Activated naive CD8-positive, alpha-beta T cell treated with anti-CD3 and anti-CD28 coated beads, Interleukin-2, amount 10 ng/mL, durations not matched to agents 7 days and 5 days (primary cell): ENCODE measurements at regions not wholly inside any gene's neighbourhood (a gene's known extent, or its start where the extent isn't known, plus 50 kb on each side); places are given as distances from the start of the nearest gene placed in this dataset.
"Not testable (repeated sequence)": the region's sequence is repeated elsewhere in the genome, so short reads cannot be mapped to it uniquely, and the experiment has no call there.

ENCODE experiments used
- ATAC-seq: fragments of 150-1000 bp; cut with Tn5 transposase; one replicate; pipeline ENCODE4 v1.10.0; 2021; ENCODE audit warnings: low read depth, moderate library complexity
- POLR2A ChIA-PET: fragments of 350-600 bp; sonication (Branson Sonifier 250); formaldehyde crosslinking; loops from one replicate; lab custom pipeline; 2021; ENCODE audit warnings: antibody characterized with exemption; lab: Charles Lee
- DNase-seq: peaks from one replicate; pipeline ENCODE4 v3.0.0; 2021
- H3K27ac Mint-ChIP-seq: one replicate; pipeline ENCODE4 v1.8.0; 2022; ENCODE audit warnings: mild to moderate bottlenecking, mixed read lengths
- H3K27me3 Mint-ChIP-seq: one replicate; pipeline ENCODE4 v1.8.0; 2022; ENCODE audit warnings: mild to moderate bottlenecking, moderate library complexity, mixed read lengths
- H3K36me3 Mint-ChIP-seq: one replicate; pipeline ENCODE4 v1.8.0; 2021; ENCODE audit warnings: mild to moderate bottlenecking, mixed read lengths
- H3K4me1 Mint-ChIP-seq: one replicate; pipeline ENCODE4 v1.8.0; 2021; ENCODE audit warnings: mixed read lengths
- H3K4me3 Mint-ChIP-seq: one replicate; pipeline ENCODE4 v1.8.0; 2022; ENCODE audit warnings: mild to moderate bottlenecking, moderate library complexity, mixed read lengths
- H3K9me3 Mint-ChIP-seq: one replicate; pipeline ENCODE4 v1.8.0; 2021; ENCODE audit warnings: mixed read lengths

- Mint-ChIP-seq H3K27ac (no peak overlapping the region), H3K4me1 (no peaks in the 10 kb centered on the region), H3K27me3 (no peaks in the 10 kb centered on the region), H3K4me3 (no peak overlapping the region), H3K9me3 (no peaks in the 10 kb centered on the region), H3K36me3 (no peaks in the 10 kb centered on the region)
- ATAC-seq (no peak), DNase-seq (no peak)
- POLR2A ChIA-PET: no interaction called here
These were observed 61.9 kb upstream of the ADGRL2 start for GRCh38 chr1:81738875-81739274.

GRCh38 chr1:81733480-81733879, 67.3 kb upstream of the ADGRL2 start:
- POLR2A ChIA-PET: no interaction called here
- H3K4me3 Mint-ChIP-seq: no peak overlapping the region
- no peak overlapping the region for H3K27ac Mint-ChIP-seq
- no peaks in the 10 kb centered on the region for H3K27me3 Mint-ChIP-seq
- H3K4me1 Mint-ChIP-seq: no peaks in the 10 kb centered on the region
- no peaks in the 10 kb centered on the region for H3K9me3 Mint-ChIP-seq
- no peaks in the 10 kb centered on the region for H3K36me3 Mint-ChIP-seq
- ATAC-seq: no peak
- no peak for DNase-seq

- Mint-ChIP-seq H3K27ac (no peak overlapping the region), H3K4me3 (no peak overlapping the region), H3K36me3 (no peaks in the 10 kb centered on the region), H3K4me1 (no peaks in the 10 kb centered on the region), H3K27me3 (no peaks in the 10 kb centered on the region), H3K9me3 (no peaks in the 10 kb centered on the region)
- DNase-seq (no peak), ATAC-seq (no peak)
- POLR2A ChIA-PET: no interaction called here
These were observed 68.7 kb upstream of the ADGRL2 start for GRCh38 chr1:81731989-81732388.

GRCh38 chr1:81730881-81731280, 69.9 kb upstream of the ADGRL2 start:
- no peaks in the 10 kb centered on the region for H3K9me3 Mint-ChIP-seq
- no peak for ATAC-seq
- H3K36me3 Mint-ChIP-seq: no peaks in the 10 kb centered on the region
- no peak overlapping the region for H3K4me3 Mint-ChIP-seq
- POLR2A ChIA-PET: no interaction called here
- H3K4me1 Mint-ChIP-seq: no peaks in the 10 kb centered on the region
- no peak for DNase-seq
- no peak overlapping the region for H3K27ac Mint-ChIP-seq
- no peaks in the 10 kb centered on the region for H3K27me3 Mint-ChIP-seq

GRCh38 chr1:81730299-81730698, 70.4 kb upstream of the ADGRL2 start:
- ATAC-seq, H3K27ac Mint-ChIP-seq, H3K36me3 Mint-ChIP-seq, DNase-seq, H3K4me1 Mint-ChIP-seq, H3K27me3 Mint-ChIP-seq, H3K9me3 Mint-ChIP-seq, POLR2A ChIA-PET, H3K4me3 Mint-ChIP-seq: not testable (repeated sequence)

- Mint-ChIP-seq H3K27ac (no peak overlapping the region), H3K4me3 (no peak overlapping the region), H3K4me1 (no peaks in the 10 kb centered on the region), H3K27me3 (no peaks in the 10 kb centered on the region), H3K9me3 (no peaks in the 10 kb centered on the region), H3K36me3 (no peaks in the 10 kb centered on the region)
- DNase-seq (no peak), ATAC-seq (no peak)
- POLR2A ChIA-PET: no interaction called here
These were observed 70.9 kb upstream of the ADGRL2 start for GRCh38 chr1:81729818-81730217.

GRCh38 chr1:81729239-81729638, 71.5 kb upstream of the ADGRL2 start:
- Mint-ChIP-seq H3K9me3 (no peaks in the 10 kb centered on the region), H3K27ac (no peak overlapping the region), H3K36me3 (no peaks in the 10 kb centered on the region), H3K4me3 (no peak overlapping the region), H3K27me3 (no peaks in the 10 kb centered on the region), H3K4me1 (no peaks in the 10 kb centered on the region)
- ATAC-seq (no peak), DNase-seq (no peak)
- POLR2A ChIA-PET: no interaction called here

GRCh38 chr1:81725823-81726222, 74.9 kb upstream of the ADGRL2 start:
- DNase-seq (no peak), ATAC-seq (no peak)
- no peak overlapping the region for H3K4me3 Mint-ChIP-seq
- POLR2A ChIA-PET: no interaction called here
- no peaks in the 10 kb centered on the region for H3K27me3 Mint-ChIP-seq
- no peak overlapping the region for H3K27ac Mint-ChIP-seq
- no peaks in the 10 kb centered on the region for H3K4me1 Mint-ChIP-seq
- H3K36me3 Mint-ChIP-seq: no peaks in the 10 kb centered on the region
- H3K9me3 Mint-ChIP-seq: no peaks in the 10 kb centered on the region

- H3K9me3 Mint-ChIP-seq, ATAC-seq, H3K36me3 Mint-ChIP-seq, H3K27me3 Mint-ChIP-seq, H3K27ac Mint-ChIP-seq, H3K4me1 Mint-ChIP-seq, H3K4me3 Mint-ChIP-seq, DNase-seq, POLR2A ChIA-PET: not testable (repeated sequence)
These were observed 78.0 kb upstream of the ADGRL2 start for GRCh38 chr1:81722631-81723328.

- H3K9me3 Mint-ChIP-seq, H3K36me3 Mint-ChIP-seq, POLR2A ChIA-PET, H3K27ac Mint-ChIP-seq, DNase-seq, H3K27me3 Mint-ChIP-seq, H3K4me1 Mint-ChIP-seq, ATAC-seq, H3K4me3 Mint-ChIP-seq: not testable (repeated sequence)
These were observed 80.5 kb upstream of the ADGRL2 start for GRCh38 chr1:81720256-81720655.

- POLR2A ChIA-PET: no interaction called here
- no peaks in the 10 kb centered on the region for H3K27me3 Mint-ChIP-seq
- no peak for ATAC-seq
- H3K4me3 Mint-ChIP-seq: no peak overlapping the region
- no peak for DNase-seq
- no peaks in the 10 kb centered on the region for H3K4me1 Mint-ChIP-seq
- no peak overlapping the region for H3K27ac Mint-ChIP-seq
- H3K9me3 Mint-ChIP-seq: no peaks in the 10 kb centered on the region
- no peaks in the 10 kb centered on the region for H3K36me3 Mint-ChIP-seq
These were observed 83.5 kb upstream of the ADGRL2 start for GRCh38 chr1:81717230-81717629.

GRCh38 chr1:81715391-81715790, 85.3 kb upstream of the ADGRL2 start:
- POLR2A ChIA-PET: no interaction called here
- Mint-ChIP-seq H3K36me3 (no peaks in the 10 kb centered on the region), H3K27me3 (no peaks in the 10 kb centered on the region), H3K4me1 (no peaks in the 10 kb centered on the region), H3K4me3 (no peak overlapping the region), H3K9me3 (no peaks in the 10 kb centered on the region), H3K27ac (no peak overlapping the region)
- DNase-seq (no peak), ATAC-seq (no peak)

- H3K4me1 Mint-ChIP-seq: no peaks in the 10 kb centered on the region
- POLR2A ChIA-PET: no interaction called here
- no peak for ATAC-seq
- DNase-seq: no peak
- no peaks in the 10 kb centered on the region for H3K9me3 Mint-ChIP-seq
- H3K27me3 Mint-ChIP-seq: no peaks in the 10 kb centered on the region
- no peaks in the 10 kb centered on the region for H3K36me3 Mint-ChIP-seq
- H3K4me3 Mint-ChIP-seq: no peak overlapping the region
- H3K27ac Mint-ChIP-seq: no peak overlapping the region
These were observed 86.1 kb upstream of the ADGRL2 start for GRCh38 chr1:81714636-81715035.

GRCh38 chr1:81712425-81712824, 88.3 kb upstream of the ADGRL2 start:
- Mint-ChIP-seq H3K27ac (no peak overlapping the region), H3K9me3 (no peaks in the 10 kb centered on the region), H3K4me1 (no peaks in the 10 kb centered on the region), H3K4me3 (no peak overlapping the region), H3K27me3 (no peaks in the 10 kb centered on the region), H3K36me3 (no peaks in the 10 kb centered on the region)
- DNase-seq: no peak
- POLR2A ChIA-PET: no interaction called here
- no peak for ATAC-seq

- Mint-ChIP-seq H3K27ac (no peak overlapping the region), H3K27me3 (no peaks in the 10 kb centered on the region), H3K36me3 (no peaks in the 10 kb centered on the region), H3K4me3 (no peak overlapping the region), H3K4me1 (no peaks in the 10 kb centered on the region), H3K9me3 (no peaks in the 10 kb centered on the region)
- no peak for DNase-seq
- ATAC-seq: no peak
- POLR2A ChIA-PET: no interaction called here
These were observed 89.9 kb upstream of the ADGRL2 start for GRCh38 chr1:81710857-81711256.
